GM12878 (cell line): ENCODE measurements at regions not wholly inside any gene's neighbourhood (a gene's known extent, or its start where the extent isn't known, plus 50 kb on each side); places are given as distances from the start of the nearest gene placed in this dataset.

Experiments
- ATAC-seq: fragments of 200-7000 bp; cut with Tn5 transposase; 3 replicates; pipeline ENCODE4 v1.9.1; 2020; ENCODE audit warnings: mild to moderate bottlenecking, moderate library complexity
- BruUV-seq: library from RNA; stranded (reverse); fragments of 400-500 nt; replicated peaks from 2 replicates; lab custom pipeline; 2021; lab: Mats Ljungman, UMichigan
- CTCF ChIA-PET: fragments of 300-600 bp; sonication (Branson Sonifier 250); formaldehyde crosslinking; extraction: SDS; loops from one replicate; lab custom pipeline; 2021; ENCODE audit warnings: inconsistent platforms; lab: Yijun Ruan, JAX
- POLR2A ChIA-PET: fragments of 350-600 bp; formaldehyde crosslinking; extraction: SDS; loops from one replicate; lab custom pipeline; 2021; ENCODE audit warnings: inconsistent platforms; lab: Charles Lee
- RAD21 ChIA-PET: fragments of 300-600 bp; sonication (Branson Sonifier 250); formaldehyde crosslinking; loops from one replicate; lab custom pipeline; 2023; ENCODE audit warnings: antibody characterized with exemption; ENCODE audit not compliant: unreplicated experiment; lab: Charles Lee
- SMC1A ChIA-PET: fragments of 300-600 bp; sonication (Branson Sonifier 250); formaldehyde crosslinking; loops from one replicate; lab custom pipeline; 2023; ENCODE audit not compliant: unreplicated experiment, uncharacterized antibody; lab: Charles Lee
- DNase-seq: peaks from one replicate; pipeline ENCODE4 v3.0.0-alpha.2; 2011; ENCODE audit warnings: low read depth, low spot score
- FAIRE-seq: peaks from 3 replicates; lab custom pipeline; 2011; peaks lifted over from hg19 to GRCh38; lab: Jason Lieb, UNC
- H2AFZ ChIP-seq: 2 replicates; pipeline ENCODE4 v1.6.0; 2011; ENCODE audit warnings: low read depth, low read length, control low read depth; ENCODE audit not compliant: control insufficient read depth
- H3K27ac ChIP-seq: 2 replicates; pipeline ENCODE4 v1.5.1; 2011; ENCODE audit warnings: control low read depth; ENCODE audit not compliant: control insufficient read depth, insufficient read depth
- H3K27me3 ChIP-seq, 2 experiments: replicated peaks in 1 of 2; 2 replicates each; pipeline versions ENCODE4 v1.6.0 to v1.6.1; 2011; ENCODE audit warnings: low read length in 1 of 2; ENCODE audit not compliant: control insufficient read depth in 2 of 2, insufficient read depth in 2 of 2
- H3K36me3 ChIP-seq, 2 experiments: 2 replicates each; pipeline ENCODE4 v1.5.1; 2011; ENCODE audit warnings: low read length in 1 of 2; ENCODE audit not compliant: control insufficient read depth in 2 of 2, insufficient read depth in 2 of 2
- H3K4me1 ChIP-seq: 2 replicates; pipeline ENCODE4 v1.6.1; 2011; ENCODE audit warnings: mild to moderate bottlenecking, low read length, moderate library complexity, mixed read lengths; ENCODE audit not compliant: control insufficient read depth, insufficient read depth
- H3K4me2 ChIP-seq: 2 replicates; pipeline ENCODE4 v1.6.0; 2011; ENCODE audit warnings: control low read depth; ENCODE audit not compliant: control insufficient read depth, insufficient read depth
- H3K4me3 ChIP-seq: fragments of 200-600 bp; sonication (generic); 2 replicates; pipeline ENCODE4 v1.5.1; 2016
- H3K79me2 ChIP-seq: 2 replicates; pipeline ENCODE4 v1.6.0; 2011; ENCODE audit warnings: low read length; ENCODE audit not compliant: control insufficient read depth, insufficient read depth
- H3K9ac ChIP-seq: 2 replicates; pipeline ENCODE4 v1.8.0; 2011; ENCODE audit warnings: low read length, control low read depth, mixed read lengths; ENCODE audit not compliant: control insufficient read depth, insufficient read depth
- H3K9me3 ChIP-seq: replicated peaks from 3 replicates; pipeline ENCODE4 v1.5.1; 2011; ENCODE audit warnings: mild to moderate bottlenecking, low read length; ENCODE audit not compliant: control insufficient read depth, insufficient read depth
- H4K20me1 ChIP-seq: 2 replicates; pipeline ENCODE4 v1.6.0; 2011; ENCODE audit not compliant: control insufficient read depth, insufficient read depth
- BRCA1 ChIP-seq: IDR thresholded peaks from 2 replicates; pipeline ENCODE4 v1.6.1; 2011; ENCODE audit warnings: low read depth, low read length, improper control_type of control experiment
- CHD1 ChIP-seq: IDR thresholded peaks from 2 replicates; pipeline ENCODE4 v1.6.1; 2012; ENCODE audit warnings: low read depth, low read length, improper control_type of control experiment
- NRF1 ChIP-seq: conservative IDR thresholded peaks from 2 replicates; pipeline ENCODE4 v1.6.1; 2011; ENCODE audit warnings: mild to moderate bottlenecking, low read depth, low read length, improper control_type of control experiment
- RB1 ChIP-seq: fragments of 450-650 bp; formaldehyde crosslinking; IDR thresholded peaks from 2 replicates; pipeline ENCODE4 v1.6.1; 2017; ENCODE audit warnings: mild to moderate bottlenecking, borderline replicate concordance
- RUNX3 ChIP-seq: IDR thresholded peaks from 2 replicates; pipeline ENCODE4 v1.6.1; 2012; ENCODE audit warnings: low read length, inconsistent platforms
- SREBF2 ChIP-seq: IDR thresholded peaks from 2 replicates; pipeline ENCODE4 v1.6.1; 2012; ENCODE audit warnings: mild to moderate bottlenecking, low read length
- ZNF207 ChIP-seq: fragments of 450-650 bp; IDR thresholded peaks from 2 replicates; pipeline ENCODE4 v1.6.1; 2014; ENCODE audit warnings: antibody characterized with exemption, mild to moderate bottlenecking, borderline replicate concordance
- ZSCAN29 ChIP-seq: fragments of 450-650 bp; IDR thresholded peaks from 2 replicates; pipeline ENCODE4 v1.6.1; 2017; ENCODE audit warnings: mild to moderate bottlenecking, moderate library complexity
- WGBS: methylation state at CpG from one replicate; pipeline ENCODE4 v1.1.6; 2016; ENCODE audit warnings: low lambda C conversion rate; ENCODE audit not compliant: insufficient replicate concordance, insufficient coverage; ENCODE audit errors: missing lambda C conversion rate; 5-methylcytosine and 5-hydroxymethylcytosine counted together
- in situ Hi-C: fragments of 300-500 bp; cut with MboI; formaldehyde crosslinking; loops from 9 replicates; pipeline ENCODE4 v1.14.3; 2018; ENCODE audit warnings: mixed read lengths
- intact Hi-C: fragments of 100-400 bp; cut with micrococcal nuclease; formaldehyde crosslinking; loops from one replicate; pipeline ENCODE4 v1.14.2; 2022; ENCODE audit not compliant: unreplicated experiment

GRCh38 chr4:155559915-155560314 lies 106.7 kb upstream of the GUCY1A1 start:
- SMC1A ChIA-PET: no interaction called here
- DNase-seq: no peak
- no peak for ATAC-seq
- no peak for FAIRE-seq
- in situ Hi-C loops (no loop called here), intact Hi-C loops (no loop called here)
- Histone ChIP-seq H3K4me1 (no peaks in the 10 kb centered on the region), H3K27ac (no peak overlapping the region), H3K36me3 (no peaks in the 10 kb centered on the region), H3K27me3 (no peaks in the 10 kb centered on the region), H3K9ac (no peak overlapping the region), H2AFZ (no peak overlapping the region), H3K9me3 (no peaks in the 10 kb centered on the region), H3K79me2 (no peaks in the 10 kb centered on the region), H3K4me3 (no peak overlapping the region), H3K4me2 (no peak overlapping the region), H4K20me1 (no peaks in the 10 kb centered on the region)
- TF ChIP-seq RUNX3: no peak
- POLR2A ChIA-PET: no interaction called here
- CTCF ChIA-PET: no interaction called here
- RAD21 ChIA-PET: no interaction called here
- BruUV-seq: no TSS peak

- Histone ChIP-seq H3K9ac (no peak overlapping the region), H3K27me3 (no peaks in the 10 kb centered on the region), H3K9me3 (no peaks in the 10 kb centered on the region), H4K20me1 (no peaks in the 10 kb centered on the region), H3K4me2 (no peak overlapping the region), H3K4me1 (no peaks in the 10 kb centered on the region), H3K27ac (no peak overlapping the region), H3K36me3 (no peaks in the 10 kb centered on the region), H3K79me2 (no peaks in the 10 kb centered on the region), H3K4me3 (no peak overlapping the region), H2AFZ (no peak overlapping the region)
- ATAC-seq: no peak
- intact Hi-C loops (no loop called here), in situ Hi-C loops (no loop called here)
- ChIA-PET POLR2A (interaction anchor here (0.6 kb wide), 1 partner anchor 119 kb away, joined by 3 read pairs; no protein-coding TSS in a partner anchor), CTCF (no interaction called here), SMC1A (no interaction called here), RAD21 (interaction anchor here (0.5 kb wide), 1 partner anchor 77 kb away, joined by 4 read pairs; no protein-coding TSS in a partner anchor)
- WGBS: 33% methylated on average over 3 of the region's 3 CpGs
- BruUV-seq: no TSS peak
- no peak for FAIRE-seq
- no peak for DNase-seq
- TF ChIP-seq BRCA1 (no peak), ZNF207 (no peak), ZSCAN29 (no peak), RB1 (no peak), CHD1 (no peak), NRF1 (no peak), SREBF2 (no peak)
Measured at GRCh38 chr4:155552180-155552579, 114.5 kb upstream of the GUCY1A1 start.
